Stomach (tissue), 8 donors: ENCODE measurements at regions not wholly inside any gene's neighbourhood (a gene's known extent, or its start where the extent isn't known, plus 50 kb on each side); places are given as distances from the start of the nearest gene placed in this dataset.

Source experiments
- DNase-seq, 2 donors: peaks; one replicate each; pipeline versions ENCODE4 v3.0.0 to v3.0.0-alpha.2; 2013 to 2019
- H3K27ac ChIP-seq, 5 donors: fragments of 200-600 bp in 4 of 5; sonication (generic) in 4 of 5; one replicate each; pipeline ENCODE4 v1.5.1; 2013 to 2019; ENCODE audit warnings: mild to moderate bottlenecking in 1 of 5, moderate library complexity in 1 of 5
- H3K27me3 ChIP-seq, 3 donors: fragments of 200-600 bp; sonication (generic); one replicate each; pipeline ENCODE4 v1.5.1; 2017 to 2019; ENCODE audit warnings: mixed run types in 1 of 3
- H3K36me3 ChIP-seq, 4 donors: fragments of 200-600 bp; sonication (generic); 1 replicate in 3 of 4; 2 replicates in 1 of 4; pipeline ENCODE4 v1.5.1; 2016 to 2019
- H3K4me1 ChIP-seq, 4 donors: fragments of 200-600 bp; sonication (generic); one replicate each; pipeline ENCODE4 v1.5.1; 2016 to 2019
- H3K4me3 ChIP-seq, 4 donors: fragments of 200-600 bp; sonication (generic) in 3 of 4; one replicate each; pipeline ENCODE4 v1.5.1; 2016 to 2019; ENCODE audit warnings: mild to moderate bottlenecking in 1 of 4
- H3K9me3 ChIP-seq, 4 donors: fragments of 200-600 bp; sonication (generic); one replicate each; pipeline ENCODE4 v1.5.1; 2016 to 2019
- CTCF ChIP-seq, 7 experiments: fragments of 450-650 bp in 4 of 7; fragments of 200-600 bp in 3 of 7; sonication (generic) in 3 of 7; IDR thresholded peaks; one replicate each; pipeline ENCODE4 v1.5.1; 2016 to 2019; ENCODE audit warnings: antibody characterized with exemption in 7 of 7, control low read depth in 2 of 7, mild to moderate bottlenecking in 1 of 7
- EP300 ChIP-seq: sonication (generic); formaldehyde crosslinking; IDR thresholded peaks from one replicate; pipeline ENCODE4 v1.6.1; 2017; ENCODE audit warnings: antibody characterized with exemption
- POLR2A ChIP-seq, 4 donors: fragments of 450-650 bp; IDR thresholded peaks; one replicate each; pipeline ENCODE4 v1.6.1; 2016; ENCODE audit warnings: antibody characterized with exemption in 4 of 4, control low read depth in 2 of 4, mild to moderate bottlenecking in 1 of 4, moderate library complexity in 1 of 4
- POLR2AphosphoS5 ChIP-seq, 3 donors: sonication (generic); formaldehyde crosslinking; IDR thresholded peaks; one replicate each; pipeline ENCODE4 v1.6.1; 2016; ENCODE audit warnings: antibody characterized with exemption in 3 of 3
- WGBS, 5 donors: extraction: QIAGEN DNeasy Blood & Tissue Kit in 3 of 5; methylation state at CpG; one replicate each; pipeline versions ENCODE4 v1.1.5 to v1.1.7; 2013 to 2018; 5-methylcytosine and 5-hydroxymethylcytosine counted together
- intact Hi-C: fragments of 100-400 bp; cut with DNase I; formaldehyde crosslinking; loops from one replicate; pipeline ENCODE4 v1.15.1; 2023; ENCODE audit warnings: low total_unique reads
- donor health status: healthy with polysubstance abuse.
- donor health status: Bipolar disorder and iron deficiency.
- donor health status: healthy.

- no peaks in the 10 kb centered on the region for H3K4me1 ChIP-seq
- DNase-seq: no peak
- no peaks in the 10 kb centered on the region for H3K36me3 ChIP-seq
- H3K4me3 ChIP-seq: no peak overlapping the region
- TF ChIP-seq POLR2AphosphoS5 (IDR thresholded peaks at IDR 0.05) (no peak), POLR2A (IDR thresholded peaks at IDR 0.05) (no peak)
- H3K27ac ChIP-seq: no peak overlapping the region
- 58 to 68% (median 65%) methylated on average over 7 of the region's 7 CpGs for WGBS, 5 donors
- H3K27me3 ChIP-seq: no peaks in the 10 kb centered on the region
- intact Hi-C loops: no loop called here
- H3K9me3 ChIP-seq: no peaks in the 10 kb centered on the region
Measured at GRCh38 chr13:72258340-72258981, 391.5 kb upstream of the DACH1 start.

- TF ChIP-seq POLR2AphosphoS5 (IDR thresholded peaks at IDR 0.05) (no peak), CTCF (IDR thresholded peaks at IDR 0.05) (no peak), EP300 (no peak), POLR2A (IDR thresholded peaks at IDR 0.05) (no peak)
Measured at GRCh38 chr13:72255908-72256307, 388.9 kb upstream of the DACH1 start.

GRCh38 chr13:72253754-72254153 is 386.8 kb upstream of the DACH1 start:
- no peak for DNase-seq
- 73 to 80% (median 76%) methylated on average over 4 of the region's 4 CpGs for WGBS, 5 donors
- TF ChIP-seq EP300 (no peak), POLR2AphosphoS5 (IDR thresholded peaks at IDR 0.05) (no peak), CTCF (IDR thresholded peaks at IDR 0.05) (no peak), POLR2A (IDR thresholded peaks at IDR 0.05) (no peak)
- no peaks in the 10 kb centered on the region for H3K4me1 ChIP-seq
- no peak overlapping the region for H3K4me3 ChIP-seq
- no peaks in the 10 kb centered on the region for H3K9me3 ChIP-seq
- H3K27me3 ChIP-seq: no peaks in the 10 kb centered on the region
- no peaks in the 10 kb centered on the region for H3K36me3 ChIP-seq
- no peak overlapping the region for H3K27ac ChIP-seq
- intact Hi-C loops: no loop called here

More at GRCh38 chr13:72255908-72256307, 388.9 kb upstream of the DACH1 start:
- no peak overlapping the region for H3K4me3 ChIP-seq
- H3K27me3 ChIP-seq: no peaks in the 10 kb centered on the region
- intact Hi-C loops: no loop called here
- no peaks in the 10 kb centered on the region for H3K9me3 ChIP-seq
- peak in 1 of 2 donors; percentile 65 for DNase-seq
- no peak overlapping the region for H3K27ac ChIP-seq
- 38 to 56% (median 42%) methylated on average over 7 of the region's 7 CpGs for WGBS, 5 donors
- no peaks in the 10 kb centered on the region for H3K36me3 ChIP-seq
- no peaks in the 10 kb centered on the region for H3K4me1 ChIP-seq

- Histone ChIP-seq H3K36me3 (no peaks in the 10 kb centered on the region), H3K4me1 (no peaks in the 10 kb centered on the region), H3K27ac (no peak overlapping the region), H3K9me3 (no peaks in the 10 kb centered on the region), H3K4me3 (no peak overlapping the region), H3K27me3 (no peaks in the 10 kb centered on the region)
- intact Hi-C loops: no loop called here
- TF ChIP-seq POLR2AphosphoS5 (IDR thresholded peaks at IDR 0.05) (no peak), CTCF (IDR thresholded peaks at IDR 0.05) (no peak), EP300 (no peak), POLR2A (IDR thresholded peaks at IDR 0.05) (no peak)
- DNase-seq: no peak
Measured at GRCh38 chr13:72246396-72246795, 379.4 kb upstream of the DACH1 start.

GRCh38 chr13:72244788-72245187 is 377.8 kb upstream of the DACH1 start:
- H3K4me1 ChIP-seq: no peaks in the 10 kb centered on the region
- H3K27ac ChIP-seq: no peak overlapping the region
- DNase-seq: no peak
- intact Hi-C loops: no loop called here
- TF ChIP-seq CTCF (IDR thresholded peaks at IDR 0.05) (no peak), POLR2A (IDR thresholded peaks at IDR 0.05) (no peak), POLR2AphosphoS5 (IDR thresholded peaks at IDR 0.05) (no peak), EP300 (no peak)
- WGBS, 5 donors: 49 to 66% (median 51%) methylated on average over 3 of the region's 3 CpGs
- no peaks in the 10 kb centered on the region for H3K9me3 ChIP-seq
- no peaks in the 10 kb centered on the region for H3K36me3 ChIP-seq
- H3K4me3 ChIP-seq: no peak overlapping the region
- no peaks in the 10 kb centered on the region for H3K27me3 ChIP-seq
